Ishikawa (cell line): ENCODE measurements at regions not wholly inside any gene's neighbourhood (a gene's known extent, or its start where the extent isn't known, plus 50 kb on each side); places are given as distances from the start of the nearest gene placed in this dataset.

Experiments
- CEBPB ChIP-seq: IDR thresholded peaks from 2 replicates; pipeline ENCODE4 v1.6.1; 2012
- CREB1 ChIP-seq: IDR thresholded peaks from 2 replicates; pipeline ENCODE4 v1.6.1; 2012; ENCODE audit warnings: low read depth
- EGR1 ChIP-seq: IDR thresholded peaks from 2 replicates; pipeline ENCODE4 v1.6.1; 2012
- EP300 ChIP-seq: IDR thresholded peaks from 2 replicates; pipeline ENCODE4 v1.6.1; 2012; ENCODE audit warnings: borderline replicate concordance
- FOXM1 ChIP-seq: IDR thresholded peaks from 2 replicates; pipeline ENCODE4 v1.6.1; 2012; ENCODE audit warnings: low read depth, borderline replicate concordance
- NFIC ChIP-seq: IDR thresholded peaks from 2 replicates; pipeline ENCODE4 v1.6.1; 2012
- RAD21 ChIP-seq: IDR thresholded peaks from 2 replicates; pipeline ENCODE4 v1.6.1; 2012; ENCODE audit warnings: low read depth
- TAF1 ChIP-seq: IDR thresholded peaks from 2 replicates; pipeline ENCODE4 v1.6.1; 2012; ENCODE audit warnings: low read depth, mild to moderate bottlenecking
- TCF12 ChIP-seq: IDR thresholded peaks from 2 replicates; pipeline ENCODE4 v1.6.1; 2012; ENCODE audit warnings: low read depth
- TEAD4 ChIP-seq: IDR thresholded peaks from 2 replicates; pipeline ENCODE4 v1.6.1; 2012
- YY1 ChIP-seq: IDR thresholded peaks from 2 replicates; pipeline ENCODE4 v1.6.1; 2012; ENCODE audit warnings: low read depth
- ZBTB7A ChIP-seq: IDR thresholded peaks from 2 replicates; pipeline ENCODE4 v1.6.1; 2012; ENCODE audit warnings: low read depth
- TF ChIP-seq, protein P1 (sequence below): IDR thresholded peaks from 2 replicates; pipeline ENCODE4 v1.6.1; 2012
- TF ChIP-seq, protein P2 (sequence below): IDR thresholded peaks from 2 replicates; pipeline ENCODE4 v1.6.1; 2012; ENCODE audit warnings: low read depth, mild to moderate bottlenecking
- TF ChIP-seq, protein P3 (sequence below): IDR thresholded peaks from 2 replicates; pipeline ENCODE4 v1.6.1; 2012

DNA sequence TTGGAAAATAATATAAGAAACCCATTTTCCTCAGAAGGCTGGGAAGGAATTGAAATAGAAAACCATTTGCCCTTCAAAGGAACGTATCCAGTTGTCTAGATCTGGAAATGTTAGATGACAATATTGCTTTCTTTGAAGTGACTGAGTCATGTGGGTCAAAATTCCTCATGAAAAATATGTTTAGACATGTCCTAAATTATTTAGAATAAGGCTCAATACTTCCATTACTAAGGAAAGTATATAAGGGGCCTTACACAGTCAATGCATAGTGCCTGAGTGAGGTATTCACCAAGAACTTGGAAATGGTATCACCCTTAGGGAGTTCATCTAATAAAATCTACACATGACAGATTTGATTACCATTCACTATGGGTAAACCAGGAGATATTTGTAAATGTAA, 619.8 kb upstream of the KCNMB2 start:
- TF ChIP-seq EGR1 (no peak), CREB1 (no peak), TAF1 (no peak), FOXM1 (no peak), YY1 (no peak), ZBTB7A (no peak), TEAD4 (no peak), RAD21 (no peak), NFIC (no peak), TCF12 (no peak), EP300 (no peak), CEBPB (no peak)
- TF ChIP-seq, protein P1, sequence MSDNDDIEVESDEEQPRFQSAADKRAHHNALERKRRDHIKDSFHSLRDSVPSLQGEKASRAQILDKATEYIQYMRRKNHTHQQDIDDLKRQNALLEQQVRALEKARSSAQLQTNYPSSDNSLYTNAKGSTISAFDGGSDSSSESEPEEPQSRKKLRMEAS, result no peak
- TF ChIP-seq, protein P2, sequence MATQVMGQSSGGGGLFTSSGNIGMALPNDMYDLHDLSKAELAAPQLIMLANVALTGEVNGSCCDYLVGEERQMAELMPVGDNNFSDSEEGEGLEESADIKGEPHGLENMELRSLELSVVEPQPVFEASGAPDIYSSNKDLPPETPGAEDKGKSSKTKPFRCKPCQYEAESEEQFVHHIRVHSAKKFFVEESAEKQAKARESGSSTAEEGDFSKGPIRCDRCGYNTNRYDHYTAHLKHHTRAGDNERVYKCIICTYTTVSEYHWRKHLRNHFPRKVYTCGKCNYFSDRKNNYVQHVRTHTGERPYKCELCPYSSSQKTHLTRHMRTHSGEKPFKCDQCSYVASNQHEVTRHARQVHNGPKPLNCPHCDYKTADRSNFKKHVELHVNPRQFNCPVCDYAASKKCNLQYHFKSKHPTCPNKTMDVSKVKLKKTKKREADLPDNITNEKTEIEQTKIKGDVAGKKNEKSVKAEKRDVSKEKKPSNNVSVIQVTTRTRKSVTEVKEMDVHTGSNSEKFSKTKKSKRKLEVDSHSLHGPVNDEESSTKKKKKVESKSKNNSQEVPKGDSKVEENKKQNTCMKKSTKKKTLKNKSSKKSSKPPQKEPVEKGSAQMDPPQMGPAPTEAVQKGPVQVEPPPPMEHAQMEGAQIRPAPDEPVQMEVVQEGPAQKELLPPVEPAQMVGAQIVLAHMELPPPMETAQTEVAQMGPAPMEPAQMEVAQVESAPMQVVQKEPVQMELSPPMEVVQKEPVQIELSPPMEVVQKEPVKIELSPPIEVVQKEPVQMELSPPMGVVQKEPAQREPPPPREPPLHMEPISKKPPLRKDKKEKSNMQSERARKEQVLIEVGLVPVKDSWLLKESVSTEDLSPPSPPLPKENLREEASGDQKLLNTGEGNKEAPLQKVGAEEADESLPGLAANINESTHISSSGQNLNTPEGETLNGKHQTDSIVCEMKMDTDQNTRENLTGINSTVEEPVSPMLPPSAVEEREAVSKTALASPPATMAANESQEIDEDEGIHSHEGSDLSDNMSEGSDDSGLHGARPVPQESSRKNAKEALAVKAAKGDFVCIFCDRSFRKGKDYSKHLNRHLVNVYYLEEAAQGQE, result no peak

DNA sequence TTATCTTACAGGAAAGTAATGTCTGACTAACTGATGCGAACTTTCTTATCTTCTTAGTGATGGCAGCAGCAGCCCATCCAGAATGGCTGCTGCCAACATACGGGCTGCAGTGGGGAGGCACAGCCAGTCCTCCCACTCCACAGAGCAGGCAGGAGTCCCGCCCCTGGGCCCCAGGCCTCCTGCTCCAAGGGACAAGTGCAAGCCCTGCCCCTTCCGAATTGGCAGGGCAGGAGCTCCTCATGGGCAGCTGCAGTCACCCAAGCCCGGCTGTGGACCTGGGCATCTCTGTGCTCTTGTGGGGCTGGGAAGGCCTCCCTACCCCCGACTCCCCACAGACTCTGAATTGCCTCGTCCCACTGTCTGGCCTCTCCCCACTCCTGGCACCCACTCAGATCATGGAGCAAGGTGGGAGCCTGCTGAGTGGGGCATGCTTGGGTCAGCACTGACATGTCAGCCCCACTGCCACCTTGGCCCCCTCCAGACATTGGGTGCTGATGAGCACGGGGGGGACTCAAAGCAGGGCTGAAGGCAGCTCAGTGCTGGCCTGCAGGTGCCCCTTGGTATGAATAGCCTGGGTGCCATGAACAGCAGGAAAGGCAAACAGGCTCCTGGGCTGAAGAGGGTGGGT, 618.9 kb upstream of the KCNMB2 start:
- TF ChIP-seq, protein P2, result no peak
- TF ChIP-seq TCF12 (no peak), TAF1 (no peak), CREB1 (no peak), YY1 (no peak), FOXM1 (no peak), RAD21 (no peak), TEAD4 (no peak), EP300 (no peak), CEBPB (no peak), EGR1 (no peak), ZBTB7A (no peak)
- TF ChIP-seq, protein P3, sequence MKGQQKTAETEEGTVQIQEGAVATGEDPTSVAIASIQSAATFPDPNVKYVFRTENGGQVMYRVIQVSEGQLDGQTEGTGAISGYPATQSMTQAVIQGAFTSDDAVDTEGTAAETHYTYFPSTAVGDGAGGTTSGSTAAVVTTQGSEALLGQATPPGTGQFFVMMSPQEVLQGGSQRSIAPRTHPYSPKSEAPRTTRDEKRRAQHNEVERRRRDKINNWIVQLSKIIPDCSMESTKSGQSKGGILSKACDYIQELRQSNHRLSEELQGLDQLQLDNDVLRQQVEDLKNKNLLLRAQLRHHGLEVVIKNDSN, result no peak
- TF ChIP-seq, protein P1, result no peak

DNA sequence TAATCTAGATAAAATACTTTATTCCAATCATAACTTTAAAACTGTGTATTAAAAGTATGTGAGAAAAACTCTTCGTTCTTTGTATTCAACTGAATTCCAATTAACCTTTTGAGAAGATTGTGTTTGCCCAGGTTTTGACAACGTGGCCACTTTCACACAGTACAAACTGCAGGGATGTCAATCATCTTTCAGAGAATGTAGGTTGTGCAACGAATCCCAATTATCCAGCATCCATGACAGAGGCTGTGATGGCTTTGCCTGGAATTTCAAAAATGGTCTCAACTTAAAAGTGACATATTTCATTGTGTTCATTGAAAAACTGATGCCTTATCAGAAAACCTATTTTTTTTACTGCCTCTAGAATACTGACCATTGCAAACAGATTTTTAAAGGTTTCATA, 615.1 kb upstream of the KCNMB2 start:
- TF ChIP-seq EGR1, result no peak
- TF ChIP-seq, protein P1, result no peak
- TF ChIP-seq, protein P2, result no peak

DNA sequence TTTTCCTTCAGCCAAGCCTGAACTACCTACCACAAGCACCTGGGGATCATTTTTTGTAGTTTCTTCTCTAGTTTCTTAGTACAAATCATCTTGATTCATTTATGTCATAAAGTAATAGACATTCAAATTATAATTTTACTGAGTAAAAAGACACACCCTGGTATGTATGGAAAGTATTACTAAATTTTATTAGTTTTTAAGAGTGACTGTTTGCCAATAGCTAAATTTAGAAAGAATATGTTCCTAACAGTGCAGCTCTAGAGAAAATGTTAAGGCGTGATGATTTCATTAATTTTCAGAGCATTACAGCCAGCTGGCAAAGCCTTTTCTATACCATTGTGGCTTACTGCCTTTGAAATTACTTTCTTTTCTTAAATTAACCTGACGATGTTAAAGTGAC, 612.0 kb upstream of the KCNMB2 start:
- no peak for TF ChIP-seq TAF1
- TF ChIP-seq, protein P3, result no peak
- TF ChIP-seq CREB1, result no peak
- TF ChIP-seq ZBTB7A, result no peak
- no peak for TF ChIP-seq TCF12
- no peak for TF ChIP-seq RAD21
- no peak for TF ChIP-seq TEAD4
- no peak for TF ChIP-seq EGR1
- no peak for TF ChIP-seq YY1
- no peak for TF ChIP-seq EP300
- TF ChIP-seq, protein P2, result no peak
- no peak for TF ChIP-seq CEBPB
- TF ChIP-seq, protein P1, result no peak
- no peak for TF ChIP-seq FOXM1
- TF ChIP-seq NFIC, result no peak
